ENCODE measurements at regions not wholly inside any gene's neighbourhood (a gene's known extent, or its start where the extent isn't known, plus 50 kb on each side); places are given as distances from the start of the nearest gene placed in this dataset.

GRCh38 chr4:110348711-110349383 lies 127.1 kb upstream of the ENPEP start:
- TF ChIP-seq GATA2 (IDR thresholded peaks at IDR 0.05; ENCODE audit: low read depth, low read length) (no peak), GATA3 (IDR thresholded peaks at IDR 0.05; ENCODE audit: low read depth, low read length) (no peak)
